WERI-Rb-1 (cell line): ENCODE measurements at regions not wholly inside any gene's neighbourhood (a gene's known extent, or its start where the extent isn't known, plus 50 kb on each side); places are given as distances from the start of the nearest gene placed in this dataset.
"Not testable (repeated sequence)": the region's sequence is repeated elsewhere in the genome, so short reads cannot be mapped to it uniquely, and the experiment has no call there.

Source experiments
- DNase-seq: peaks from one replicate; pipeline ENCODE4 v3.0.0-alpha.2; 2020
- H3K27ac ChIP-seq: fragments of 250-450 bp; sonication (Bioruptor Pico); 2 replicates; pipeline ENCODE4 v1.5.1; 2020; ENCODE audit warnings: mild to moderate bottlenecking, moderate library complexity
- H3K27me3 ChIP-seq: fragments of 250-450 bp; sonication (Bioruptor Pico); 2 replicates; pipeline ENCODE4 v1.5.1; 2021; ENCODE audit warnings: mild to moderate bottlenecking, low read depth, moderate library complexity; ENCODE audit not compliant: insufficient read depth, severe bottlenecking
- H3K36me3 ChIP-seq: fragments of 250-450 bp; sonication (Bioruptor Pico); 2 replicates; pipeline ENCODE4 v1.5.1; 2020; ENCODE audit warnings: mild to moderate bottlenecking, moderate library complexity
- H3K4me3 ChIP-seq: 2 replicates; pipeline ENCODE4 v1.5.1; 2011; ENCODE audit warnings: low read depth, mild to moderate bottlenecking, control low read depth, low read length
- H3K9me3 ChIP-seq: fragments of 250-450 bp; sonication (Bioruptor Pico); 2 replicates; pipeline ENCODE4 v1.5.1; 2021; ENCODE audit warnings: mild to moderate bottlenecking, moderate library complexity; ENCODE audit not compliant: severe bottlenecking
- TF ChIP-seq, protein P1 (sequence below): IDR thresholded peaks from 2 replicates; pipeline ENCODE4 v1.5.1; 2011; ENCODE audit warnings: low read depth, mild to moderate bottlenecking, control low read depth, inconsistent platforms, low read length

DNA sequence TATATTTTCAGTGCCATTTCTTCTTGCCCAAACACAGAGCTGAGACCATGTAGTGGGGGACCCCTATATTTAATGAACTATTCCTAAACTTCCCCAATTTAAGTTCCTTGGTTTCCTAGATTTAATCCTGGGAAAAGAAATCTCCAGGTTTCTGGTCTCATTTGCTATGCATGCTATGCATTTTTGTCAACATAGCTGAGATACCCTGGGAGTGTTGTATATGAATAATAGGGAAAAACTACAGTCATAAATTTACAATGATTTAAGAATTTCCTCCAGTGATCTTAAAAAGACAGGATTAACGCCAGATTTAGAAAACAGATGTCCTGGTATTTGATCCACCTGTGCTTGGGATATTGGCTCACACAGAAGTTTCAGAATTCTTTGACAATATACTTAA lies 136.8 kb upstream of the RAPGEF2 start:
- Histone ChIP-seq H3K27ac (no peak overlapping the region), H3K36me3 (no peaks in the 10 kb centered on the region), H3K27me3 (no peaks in the 10 kb centered on the region), H3K4me3 (no peak overlapping the region), H3K9me3 (peaks cover 2% of the 10 kb centered on the region)
- DNase-seq = no peak
- TF ChIP-seq, protein P1, sequence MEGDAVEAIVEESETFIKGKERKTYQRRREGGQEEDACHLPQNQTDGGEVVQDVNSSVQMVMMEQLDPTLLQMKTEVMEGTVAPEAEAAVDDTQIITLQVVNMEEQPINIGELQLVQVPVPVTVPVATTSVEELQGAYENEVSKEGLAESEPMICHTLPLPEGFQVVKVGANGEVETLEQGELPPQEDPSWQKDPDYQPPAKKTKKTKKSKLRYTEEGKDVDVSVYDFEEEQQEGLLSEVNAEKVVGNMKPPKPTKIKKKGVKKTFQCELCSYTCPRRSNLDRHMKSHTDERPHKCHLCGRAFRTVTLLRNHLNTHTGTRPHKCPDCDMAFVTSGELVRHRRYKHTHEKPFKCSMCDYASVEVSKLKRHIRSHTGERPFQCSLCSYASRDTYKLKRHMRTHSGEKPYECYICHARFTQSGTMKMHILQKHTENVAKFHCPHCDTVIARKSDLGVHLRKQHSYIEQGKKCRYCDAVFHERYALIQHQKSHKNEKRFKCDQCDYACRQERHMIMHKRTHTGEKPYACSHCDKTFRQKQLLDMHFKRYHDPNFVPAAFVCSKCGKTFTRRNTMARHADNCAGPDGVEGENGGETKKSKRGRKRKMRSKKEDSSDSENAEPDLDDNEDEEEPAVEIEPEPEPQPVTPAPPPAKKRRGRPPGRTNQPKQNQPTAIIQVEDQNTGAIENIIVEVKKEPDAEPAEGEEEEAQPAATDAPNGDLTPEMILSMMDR = no peak

DNA sequence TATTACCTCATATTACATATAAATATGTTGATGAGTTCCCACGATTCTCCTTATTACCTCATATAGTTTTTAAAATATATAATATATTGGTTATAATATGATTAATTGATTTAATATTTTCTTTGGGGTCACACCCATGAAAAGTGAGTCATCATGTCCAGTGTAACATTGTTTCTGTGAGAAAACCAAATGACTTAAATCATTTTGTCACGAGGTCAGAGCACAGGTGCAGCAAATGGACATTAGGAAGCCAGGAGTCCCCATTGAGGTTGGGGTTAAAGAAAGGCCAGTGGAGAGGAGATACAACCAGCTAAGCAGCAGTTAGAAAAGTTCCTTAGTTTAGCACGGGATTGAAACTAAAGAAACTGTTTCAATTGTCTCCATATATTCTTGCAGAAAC lies 133.9 kb upstream of the RAPGEF2 start:
- H3K27me3 ChIP-seq = no peaks in the 10 kb centered on the region

DNA sequence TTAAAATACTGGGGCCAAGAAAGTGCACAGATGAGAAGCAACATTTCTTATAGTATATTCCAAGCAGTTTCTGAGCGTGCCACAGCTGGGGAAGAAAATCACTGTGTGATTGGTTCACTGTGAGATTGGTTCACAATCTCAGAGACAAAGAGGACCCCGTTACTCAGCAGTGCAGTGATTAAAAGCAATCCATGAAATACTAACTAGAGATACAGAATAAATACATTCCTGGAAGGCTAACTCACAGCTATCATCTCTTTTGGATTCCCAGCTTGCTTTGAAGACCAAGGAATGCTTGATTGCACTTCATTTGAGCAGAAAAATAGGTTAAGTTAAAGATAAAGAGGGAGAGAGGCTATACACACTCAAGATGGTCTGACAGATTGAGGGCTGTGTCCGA lies 132.1 kb upstream of the RAPGEF2 start:
- H3K27ac ChIP-seq = no peak overlapping the region
- H3K4me3 ChIP-seq = no peak overlapping the region
- TF ChIP-seq, protein P1 = no peak
- no peaks in the 10 kb centered on the region for H3K27me3 ChIP-seq
- DNase-seq = no peak
- H3K9me3 ChIP-seq = no peaks in the 10 kb centered on the region
- no peaks in the 10 kb centered on the region for H3K36me3 ChIP-seq

More for the DNA sequence above, 133.9 kb upstream of the RAPGEF2 start:
- H3K27ac ChIP-seq = no peak overlapping the region
- peaks cover 2% of the 10 kb centered on the region for H3K9me3 ChIP-seq
- TF ChIP-seq, protein P1 = no peak
- no peak overlapping the region for H3K4me3 ChIP-seq
- no peak for DNase-seq
- no peaks in the 10 kb centered on the region for H3K36me3 ChIP-seq

DNA sequence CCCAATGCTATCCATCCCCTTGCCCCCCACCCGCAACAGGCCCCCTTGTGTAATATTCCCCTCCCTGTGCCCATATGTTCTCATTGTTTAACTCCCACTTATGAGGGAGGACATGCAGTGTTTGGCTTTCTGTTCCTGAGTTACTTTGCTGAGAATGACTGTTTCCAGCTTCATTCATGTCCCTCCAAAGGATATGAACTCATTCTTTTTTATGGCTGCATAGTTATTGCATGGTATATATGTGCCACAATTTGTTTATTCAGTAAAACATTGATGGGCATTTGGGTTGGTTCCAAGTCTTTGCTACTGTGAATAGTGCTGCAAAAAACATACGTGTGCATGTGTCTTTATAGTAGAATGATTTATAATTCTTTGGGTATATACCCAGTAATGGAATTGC lies 128.4 kb upstream of the RAPGEF2 start:
- DNase-seq, H3K27me3 ChIP-seq, H3K4me3 ChIP-seq, H3K36me3 ChIP-seq, H3K9me3 ChIP-seq, H3K27ac ChIP-seq: not testable (repeated sequence)

DNA sequence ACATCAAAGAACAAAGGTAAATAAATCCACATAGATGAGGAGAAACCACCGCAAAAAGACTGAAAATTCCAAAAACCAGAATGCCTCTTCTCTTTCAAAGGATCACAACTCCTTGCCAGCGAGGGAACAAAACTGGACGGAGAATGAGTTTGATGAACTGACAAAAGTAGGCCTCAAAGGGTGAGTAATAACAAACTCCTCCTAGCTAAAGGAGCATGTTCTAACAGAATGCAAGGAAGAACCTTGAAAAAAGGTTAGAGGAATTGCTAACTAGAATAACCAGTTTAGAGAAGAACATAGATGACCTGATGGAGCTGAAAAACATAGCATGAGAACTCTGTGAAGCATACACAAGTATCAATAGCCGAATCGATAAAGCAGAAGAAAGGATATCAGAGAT lies 122.2 kb upstream of the RAPGEF2 start:
- not testable (repeated sequence) for H3K36me3 ChIP-seq, H3K4me3 ChIP-seq, DNase-seq

DNA sequence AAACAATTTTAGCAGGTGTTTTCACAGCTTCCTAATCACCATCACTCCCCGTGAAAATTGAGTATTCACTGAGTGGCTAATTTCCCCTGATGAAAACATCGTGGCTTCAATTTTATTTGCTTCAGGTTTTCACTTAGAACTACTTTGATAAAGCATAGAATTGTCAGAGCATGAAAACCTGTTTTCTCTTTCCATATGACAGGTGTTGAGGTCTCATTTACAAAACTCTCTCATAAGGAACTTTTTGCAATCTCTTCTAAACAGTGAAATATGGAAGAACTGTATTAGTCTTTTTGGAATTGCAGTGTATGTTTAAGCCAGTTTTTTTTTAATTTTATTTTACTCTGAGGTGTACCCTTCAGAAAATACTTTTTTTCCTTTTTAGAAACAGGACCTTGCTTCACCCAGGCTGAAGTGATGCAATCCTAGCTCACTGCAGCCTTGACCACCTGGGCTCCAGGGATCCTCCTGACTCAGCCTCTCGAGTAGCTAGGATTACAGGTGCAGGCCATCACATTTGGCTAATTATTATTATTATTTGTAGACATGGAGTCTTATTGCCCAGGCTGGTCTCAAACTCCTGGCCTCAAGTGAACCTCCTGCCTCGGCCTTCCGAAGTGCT lies 111.2 kb upstream of the RAPGEF2 start:
- no peak for DNase-seq
- H3K36me3 ChIP-seq = no peaks in the 10 kb centered on the region
- H3K27me3 ChIP-seq = no peaks in the 10 kb centered on the region
- no peak overlapping the region for H3K27ac ChIP-seq
- TF ChIP-seq, protein P1 = no peak
- H3K4me3 ChIP-seq = no peak overlapping the region
- peaks cover 5% of the 10 kb centered on the region for H3K9me3 ChIP-seq

More for the DNA sequence above, 122.2 kb upstream of the RAPGEF2 start:
- H3K9me3 ChIP-seq, H3K27ac ChIP-seq, H3K27me3 ChIP-seq: not testable (repeated sequence)

DNA sequence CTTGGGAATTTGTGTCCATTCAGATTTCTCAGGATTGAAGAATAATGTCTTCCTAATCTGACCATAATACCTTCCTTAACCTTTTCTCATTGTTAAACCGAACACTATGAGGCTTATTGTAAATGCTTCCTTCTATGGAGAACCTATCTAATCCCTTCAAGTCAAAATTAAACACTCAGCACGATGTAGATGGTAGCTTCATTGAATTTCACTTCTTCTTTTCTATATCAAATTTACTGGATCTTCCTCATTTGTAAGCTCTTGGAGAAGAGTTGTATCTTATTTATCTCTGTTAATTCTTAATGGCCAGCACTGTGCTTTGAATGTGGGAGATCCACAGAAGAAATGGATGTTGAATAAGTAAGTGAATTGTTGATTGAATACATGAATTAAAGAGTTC lies 109.0 kb upstream of the RAPGEF2 start:
- no peak for DNase-seq
- H3K27ac ChIP-seq = no peak overlapping the region
- H3K36me3 ChIP-seq = no peaks in the 10 kb centered on the region
- TF ChIP-seq, protein P1 = no peak
- no peaks in the 10 kb centered on the region for H3K27me3 ChIP-seq
- H3K4me3 ChIP-seq = no peak overlapping the region
- peaks cover 5% of the 10 kb centered on the region for H3K9me3 ChIP-seq
